GM18498 (cell line): ENCODE measurements at regions not wholly inside any gene's neighbourhood (a gene's known extent, or its start where the extent isn't known, plus 50 kb on each side); places are given as distances from the start of the nearest gene placed in this dataset.
A peak's percentile ranks its signal among the peaks of the same experiment; 100 is the strongest.
"Not testable (repeated sequence)": the region's sequence is repeated elsewhere in the genome, so short reads cannot be mapped to it uniquely, and the experiment has no call there.

Experiments
- ATAC-seq: cut with Tn5 transposase; IDR thresholded peaks from one replicate; pipeline ENCODE4 v1.9.1; 2021; ENCODE audit warnings: mild to moderate bottlenecking, moderate library complexity; ENCODE audit not compliant: unreplicated experiment

- ATAC-seq: no peak
Observed at GRCh38 chr9:75197561-75197960, 109.2 kb downstream of the OSTF1 start.

- ATAC-seq: no peak
Observed at GRCh38 chr9:75198436-75198835, 110.1 kb downstream of the OSTF1 start.

- ATAC-seq: no peak
Observed at GRCh38 chr9:75200892-75201470, 112.7 kb downstream of the OSTF1 start.

GRCh38 chr9:75201480-75202209 is 113.3 kb downstream of the OSTF1 start:
- ATAC-seq: no peak

GRCh38 chr9:75207997-75208396 is 119.7 kb downstream of the OSTF1 start:
- not testable (repeated sequence) for ATAC-seq

GRCh38 chr9:75210215-75210614 is 121.9 kb downstream of the OSTF1 start:
- no peak for ATAC-seq

GRCh38 chr9:75213765-75214164 is 125.5 kb downstream of the OSTF1 start:
- ATAC-seq: no peak

GRCh38 chr9:75226403-75227139 is 138.3 kb downstream of the OSTF1 start:
- ATAC-seq: no peak

GRCh38 chr9:75228893-75229292 is 140.6 kb downstream of the OSTF1 start:
- no peak for ATAC-seq

GRCh38 chr9:75229605-75230332 is 141.5 kb downstream of the OSTF1 start:
- no peak for ATAC-seq

GRCh38 chr9:75230469-75230868 is 142.2 kb downstream of the OSTF1 start:
- ATAC-seq: no peak

- no peak for ATAC-seq
Observed at GRCh38 chr9:75231167-75231566, 142.9 kb downstream of the OSTF1 start.

GRCh38 chr9:75233011-75233410 is 144.7 kb downstream of the OSTF1 start:
- no peak for ATAC-seq

- no peak for ATAC-seq
Observed at GRCh38 chr9:75235632-75236031, 147.3 kb downstream of the OSTF1 start.

GRCh38 chr9:75238311-75238976 is 150.1 kb downstream of the OSTF1 start:
- ATAC-seq: peak; percentile 95

- no peak for ATAC-seq
Observed at GRCh38 chr9:75239176-75239575, 150.9 kb downstream of the OSTF1 start.

GRCh38 chr9:75242426-75242825 is 154.1 kb downstream of the OSTF1 start:
- no peak for ATAC-seq

- ATAC-seq: no peak
Observed at GRCh38 chr9:75246949-75247348, 158.6 kb downstream of the OSTF1 start.

- ATAC-seq: peak; percentile 80
Observed at GRCh38 chr9:75265525-75265972, 177.2 kb downstream of the OSTF1 start.

GRCh38 chr9:75269197-75269596 is 180.9 kb downstream of the OSTF1 start:
- no peak for ATAC-seq

- not testable (repeated sequence) for ATAC-seq
Observed at GRCh38 chr9:75273055-75273454, 184.7 kb downstream of the OSTF1 start.
